ENCODE measurements at regions not wholly inside any gene's neighbourhood (a gene's known extent, or its start where the extent isn't known, plus 50 kb on each side); places are given as distances from the start of the nearest gene placed in this dataset.

GRCh38 chr18:44123743-44124142 lies 556.9 kb upstream of the SETBP1 start:
- no peak overlapping the region for H3K27ac ChIP-seq
- intact Hi-C loops (cut with DNase I; ENCODE audit: low total_unique reads) = no loop called here
- WGBS, 2 donors (ENCODE audit: low coverage in 1 of 2) = 40 to 56% methylated on average over 1 to 2 of the region's 2 CpGs
- no peaks in the 10 kb centered on the region for H3K27me3 ChIP-seq
- in situ Hi-C loops (cut with MboI; ENCODE audit: low pct_ligation_motif_present in 1 of 4, low pct_unique_long_range_greater_than_20kb in 1 of 4, low sequenced_read_pairs in 3 of 4) = loop anchor here in 1 of 4 donors (25.0 kb wide), 3 partner anchors 214 to 1264 kb away; no protein-coding TSS in a partner anchor
- no peaks in the 10 kb centered on the region for H3K9me3 ChIP-seq
- no peak overlapping the region for H3K4me3 ChIP-seq
- no peaks in the 10 kb centered on the region for H3K36me3 ChIP-seq
- DNase-seq = no peak
- H3K4me1 ChIP-seq = peaks cover 0 to 25% (median 10%) of the 10 kb centered on the region in 4 donors
- no peak for TF ChIP-seq CTCF (IDR thresholded peaks at IDR 0.05)
- no peak for TF ChIP-seq POLR2A (IDR thresholded peaks at IDR 0.05)
- no peak for TF ChIP-seq POLR2AphosphoS5 (IDR thresholded peaks at IDR 0.05)
- TF ChIP-seq EP300 (IDR thresholded peaks at IDR 0.05; ENCODE audit: low read depth) = no peak

- 88 to 90% methylated on average over 3 of the region's 3 CpGs for WGBS, 2 donors (ENCODE audit: low coverage in 1 of 2)
- intact Hi-C loops (cut with DNase I; ENCODE audit: low total_unique reads) = loop anchor here (5.0 kb wide), 1 partner anchor 247 kb away; no protein-coding TSS in a partner anchor
- Histone ChIP-seq H3K9me3 (no peaks in the 10 kb centered on the region), H3K4me3 (no peak overlapping the region), H3K27ac (no peak overlapping the region), H3K36me3 (no peaks in the 10 kb centered on the region), H3K4me1 (peaks cover 0 to 15% (median 0%) of the 10 kb centered on the region in 4 donors), H3K27me3 (no peaks in the 10 kb centered on the region)
- TF ChIP-seq CTCF (IDR thresholded peaks at IDR 0.05) (no peak), POLR2A (IDR thresholded peaks at IDR 0.05) (no peak), POLR2AphosphoS5 (IDR thresholded peaks at IDR 0.05) (no peak), EP300 (IDR thresholded peaks at IDR 0.05; ENCODE audit: low read depth) (no peak)
- DNase-seq = no peak
- in situ Hi-C loops (cut with MboI; ENCODE audit: low pct_ligation_motif_present in 1 of 4, low pct_unique_long_range_greater_than_20kb in 1 of 4, low sequenced_read_pairs in 3 of 4) = loop anchor here in 1 of 4 donors (25.0 kb wide), 1 partner anchor 1087 kb away; no protein-coding TSS in a partner anchor
Measured at GRCh38 chr18:44125446-44125845, 555.2 kb upstream of the SETBP1 start.

- no peak overlapping the region for H3K27ac ChIP-seq
- no peaks in the 10 kb centered on the region for H3K9me3 ChIP-seq
- intact Hi-C loops (cut with DNase I; ENCODE audit: low total_unique reads) = loop anchor here (1.0 to 5.0 kb wide), 2 partner anchors 14 to 246 kb away; no protein-coding TSS in a partner anchor
- H3K36me3 ChIP-seq = no peaks in the 10 kb centered on the region
- in situ Hi-C loops (cut with MboI; ENCODE audit: low pct_ligation_motif_present in 1 of 4, low pct_unique_long_range_greater_than_20kb in 1 of 4, low sequenced_read_pairs in 3 of 4) = loop anchor here in 1 of 4 donors (25.0 kb wide), 1 partner anchor 1086 kb away; no protein-coding TSS in a partner anchor
- DNase-seq = no peak
- H3K4me1 ChIP-seq = peaks cover 0 to 24% (median 0%) of the 10 kb centered on the region in 4 donors
- TF ChIP-seq CTCF (IDR thresholded peaks at IDR 0.05) (no peak), POLR2A (IDR thresholded peaks at IDR 0.05) (no peak), POLR2AphosphoS5 (IDR thresholded peaks at IDR 0.05) (no peak), EP300 (IDR thresholded peaks at IDR 0.05; ENCODE audit: low read depth) (no peak)
- H3K4me3 ChIP-seq = no peak overlapping the region
- H3K27me3 ChIP-seq = no peaks in the 10 kb centered on the region
Measured at GRCh38 chr18:44126598-44126997, 554.1 kb upstream of the SETBP1 start.

GRCh38 chr18:44128365-44128764 lies 552.3 kb upstream of the SETBP1 start:
- no peak overlapping the region for H3K4me3 ChIP-seq
- no peaks in the 10 kb centered on the region for H3K27me3 ChIP-seq
- no peak for TF ChIP-seq CTCF (IDR thresholded peaks at IDR 0.05)
- no peak for TF ChIP-seq POLR2A (IDR thresholded peaks at IDR 0.05)
- TF ChIP-seq EP300 (IDR thresholded peaks at IDR 0.05; ENCODE audit: low read depth) = no peak
- no peak for TF ChIP-seq POLR2AphosphoS5 (IDR thresholded peaks at IDR 0.05)
- H3K36me3 ChIP-seq = no peaks in the 10 kb centered on the region
- in situ Hi-C loops (cut with MboI; ENCODE audit: low pct_ligation_motif_present in 1 of 4, low pct_unique_long_range_greater_than_20kb in 1 of 4, low sequenced_read_pairs in 3 of 4) (loop anchor here in 1 of 4 donors (25.0 kb wide), 1 partner anchor 1084 kb away; no protein-coding TSS in a partner anchor), intact Hi-C loops (cut with DNase I; ENCODE audit: low total_unique reads) (loop anchor here (5.0 kb wide), 1 partner anchor 244 kb away; no protein-coding TSS in a partner anchor)
- H3K9me3 ChIP-seq = no peaks in the 10 kb centered on the region
- H3K4me1 ChIP-seq = peaks cover 0 to 24% (median 0%) of the 10 kb centered on the region in 4 donors
- 67% methylated on average over 1 of the region's 1 CpG for WGBS, 2 donors (ENCODE audit: low coverage in 1 of 2)
- no peak for DNase-seq
- H3K27ac ChIP-seq = no peak overlapping the region

Measured in transverse colon (tissue), 4 donors.